Activated CD8-positive, alpha-beta memory T cell treated with anti-CD3 and anti-CD28 coated beads, Interleukin-2, amount 10 ng/mL, durations not matched to agents 7 days and 5 days (primary cell): ENCODE measurements at regions not wholly inside any gene's neighbourhood (a gene's known extent, or its start where the extent isn't known, plus 50 kb on each side); places are given as distances from the start of the nearest gene placed in this dataset. TPM values are rescaled to one million over a fixed set of nuclear protein-coding genes. Genes with fewer than 3 reads are reported as not detected.

Experiments used
- ATAC-seq: fragments of 150-1000 bp; cut with Tn5 transposase; one replicate; pipeline ENCODE4 v1.10.0; 2021; ENCODE audit warnings: moderate library complexity
- CTCF ChIA-PET: fragments of 350-600 bp; sonication (Branson Sonifier 250); formaldehyde crosslinking; loops from one replicate; lab custom pipeline; 2021; ENCODE audit warnings: antibody characterized with exemption; lab: Charles Lee
- DNase-seq: peaks from one replicate; pipeline ENCODE4 v3.0.0-alpha.2; 2020
- H3K27ac Mint-ChIP-seq: one replicate; pipeline ENCODE4 v1.8.0; 2021; ENCODE audit warnings: mild to moderate bottlenecking, mixed read lengths
- H3K27me3 Mint-ChIP-seq: one replicate; pipeline ENCODE4 v1.8.0; 2021; ENCODE audit warnings: mixed read lengths
- H3K36me3 Mint-ChIP-seq: one replicate; pipeline ENCODE4 v1.8.0; 2021; ENCODE audit warnings: mild to moderate bottlenecking, mixed read lengths
- H3K4me1 Mint-ChIP-seq: one replicate; pipeline ENCODE4 v1.8.0; 2021; ENCODE audit warnings: mixed read lengths
- H3K4me3 Mint-ChIP-seq: one replicate; pipeline ENCODE4 v1.8.0; 2021; ENCODE audit warnings: mild to moderate bottlenecking, moderate library complexity, mixed read lengths
- H3K9me3 Mint-ChIP-seq: one replicate; pipeline ENCODE4 v1.8.0; 2022; ENCODE audit warnings: low read depth, mixed read lengths
- microRNA-seq: library from miRNA; unstranded; fragments of <30 nt; microRNA quantifications from one replicate; pipeline ENCODE4 v1.2.0, GENCODE V29; 2022

GRCh38 chr4:147407261-147408045 is 73.4 kb upstream of the EDNRA start:
- no peaks in the 10 kb centered on the region for H3K4me1 Mint-ChIP-seq
- no peaks in the 10 kb centered on the region for H3K27me3 Mint-ChIP-seq
- H3K4me3 Mint-ChIP-seq: no peak overlapping the region
- CTCF ChIA-PET: no interaction called here
- H3K36me3 Mint-ChIP-seq: no peaks in the 10 kb centered on the region
- no peak for ATAC-seq
- no peak for DNase-seq
- H3K27ac Mint-ChIP-seq: no peak overlapping the region
- no peaks in the 10 kb centered on the region for H3K9me3 Mint-ChIP-seq

- H3K36me3 Mint-ChIP-seq: no peaks in the 10 kb centered on the region
- CTCF ChIA-PET: no interaction called here
- no peak overlapping the region for H3K27ac Mint-ChIP-seq
- no peak overlapping the region for H3K4me3 Mint-ChIP-seq
- ATAC-seq (no peak), DNase-seq (no peak)
- H3K27me3 Mint-ChIP-seq: no peaks in the 10 kb centered on the region
- no peaks in the 10 kb centered on the region for H3K9me3 Mint-ChIP-seq
- H3K4me1 Mint-ChIP-seq: no peaks in the 10 kb centered on the region
These were observed 72.7 kb upstream of the EDNRA start for GRCh38 chr4:147408189-147408588.

- no peaks in the 10 kb centered on the region for H3K4me1 Mint-ChIP-seq
- H3K9me3 Mint-ChIP-seq: peaks cover 1% of the 10 kb centered on the region
- CTCF ChIA-PET: no interaction called here
- no peak overlapping the region for H3K27ac Mint-ChIP-seq
- no peak for ATAC-seq
- DNase-seq: no peak
- H3K4me3 Mint-ChIP-seq: no peak overlapping the region
- no peaks in the 10 kb centered on the region for H3K36me3 Mint-ChIP-seq
- H3K27me3 Mint-ChIP-seq: no peaks in the 10 kb centered on the region
These were observed 71.5 kb upstream of the EDNRA start for GRCh38 chr4:147409350-147409749.

GRCh38 chr4:147418226-147418625 is 62.7 kb upstream of the EDNRA start:
- Mint-ChIP-seq H3K27ac (no peak overlapping the region), H3K36me3 (no peaks in the 10 kb centered on the region), H3K9me3 (peaks cover 5% of the 10 kb centered on the region), H3K4me1 (no peaks in the 10 kb centered on the region), H3K4me3 (no peak overlapping the region), H3K27me3 (no peaks in the 10 kb centered on the region)
- DNase-seq (no peak), ATAC-seq (no peak)
- CTCF ChIA-PET: no interaction called here

- no peak for ATAC-seq
- CTCF ChIA-PET: no interaction called here
- Mint-ChIP-seq H3K36me3 (no peaks in the 10 kb centered on the region), H3K4me1 (no peaks in the 10 kb centered on the region), H3K27me3 (no peaks in the 10 kb centered on the region), H3K4me3 (no peak overlapping the region), H3K9me3 (no peaks in the 10 kb centered on the region), H3K27ac (no peak overlapping the region)
- DNase-seq: no peak
These were observed 59.4 kb upstream of the EDNRA start for GRCh38 chr4:147421456-147421855.

- Mint-ChIP-seq H3K36me3 (no peaks in the 10 kb centered on the region), H3K27me3 (no peaks in the 10 kb centered on the region), H3K9me3 (no peaks in the 10 kb centered on the region), H3K4me3 (no peak overlapping the region), H3K27ac (no peak overlapping the region), H3K4me1 (no peaks in the 10 kb centered on the region)
- no peak for ATAC-seq
- no peak for DNase-seq
- CTCF ChIA-PET: no interaction called here
These were observed 57.7 kb upstream of the EDNRA start for GRCh38 chr4:147423229-147423628.

GRCh38 chr4:147425019-147425418 is 55.9 kb upstream of the EDNRA start:
- no peak for DNase-seq
- CTCF ChIA-PET: no interaction called here

GRCh38 chr4:147428583-147428982 is 52.3 kb upstream of the EDNRA start:
- Mint-ChIP-seq H3K27me3 (no peaks in the 10 kb centered on the region), H3K4me1 (no peaks in the 10 kb centered on the region), H3K4me3 (no peak overlapping the region), H3K27ac (no peak overlapping the region), H3K36me3 (no peaks in the 10 kb centered on the region), H3K9me3 (no peaks in the 10 kb centered on the region)
- CTCF ChIA-PET: no interaction called here
- DNase-seq: no peak
- no peak for ATAC-seq

More at GRCh38 chr4:147425019-147425418, 55.9 kb upstream of the EDNRA start:
- Mint-ChIP-seq H3K27me3 (no peaks in the 10 kb centered on the region), H3K9me3 (no peaks in the 10 kb centered on the region), H3K4me1 (no peaks in the 10 kb centered on the region), H3K36me3 (no peaks in the 10 kb centered on the region), H3K27ac (no peak overlapping the region), H3K4me3 (no peak overlapping the region)
- no peak for ATAC-seq

GRCh38 chr4:147430111-147430510 is 50.8 kb upstream of the EDNRA start:
- Mint-ChIP-seq H3K9me3 (no peaks in the 10 kb centered on the region), H3K4me1 (no peaks in the 10 kb centered on the region), H3K4me3 (no peak overlapping the region), H3K36me3 (no peaks in the 10 kb centered on the region), H3K27ac (no peak overlapping the region), H3K27me3 (no peaks in the 10 kb centered on the region)
- DNase-seq (no peak), ATAC-seq (no peak)
- CTCF ChIA-PET: no interaction called here

Small RNA genes lying in the stretch of these regions (microRNA-seq; reads per million reads assigned to microRNA genes)
- not detected for gene MIR548G
